Neural cell (in vitro differentiated cells): ENCODE measurements at regions not wholly inside any gene's neighbourhood (a gene's known extent, or its start where the extent isn't known, plus 50 kb on each side); places are given as distances from the start of the nearest gene placed in this dataset.

Source experiments
- H2AFZ ChIP-seq: fragments of 200-600, 300-800 bp; sonication (generic), shearing (Covaris generic); 2 replicates; pipeline ENCODE4 v1.6.0; 2014; ENCODE audit warnings: low read depth, mild to moderate bottlenecking, antibody characterized with exemption, low read length, moderate library complexity
- H3F3A ChIP-seq: fragments of 200-600 bp; shearing (Covaris generic); 2 replicates; pipeline ENCODE4 v1.6.1; 2016; ENCODE audit warnings: mild to moderate bottlenecking, moderate library complexity, mixed read lengths, antibody characterized with exemption, low read length; ENCODE audit not compliant: insufficient read depth, poor library complexity, severe bottlenecking
- H3K27ac ChIP-seq: fragments of 200-600, 300-800 bp; sonication (generic), shearing (Covaris generic); 2 replicates; pipeline ENCODE4 v1.5.1; 2014; ENCODE audit warnings: mild to moderate bottlenecking, low read length, moderate library complexity
- H3K27me3 ChIP-seq: fragments of 300-800, 200-600 bp; sonication (generic), shearing (Covaris generic); 2 replicates; pipeline ENCODE4 v1.6.0; 2014; ENCODE audit warnings: mild to moderate bottlenecking, low read depth, low read length, moderate library complexity; ENCODE audit not compliant: insufficient read depth
- H3K36me3 ChIP-seq: fragments of 300-800, 200-600 bp; sonication (generic), shearing (Covaris generic); 2 replicates; pipeline ENCODE4 v1.5.1; 2014; ENCODE audit warnings: mild to moderate bottlenecking, antibody characterized with exemption, low read length, moderate library complexity; ENCODE audit not compliant: insufficient read depth
- H3K4me2 ChIP-seq: fragments of 300-800, 200-600 bp; sonication (generic), shearing (Covaris generic); 2 replicates; pipeline ENCODE4 v1.6.0; 2014; ENCODE audit warnings: mild to moderate bottlenecking, low read length
- H3K4me3 ChIP-seq: fragments of 300-800, 200-600 bp; sonication (generic), shearing (Covaris generic); 2 replicates; pipeline ENCODE4 v1.5.1; 2014; ENCODE audit warnings: mild to moderate bottlenecking, low read length, moderate library complexity
- H3K79me2 ChIP-seq: fragments of 200-600 bp; shearing (Covaris generic); replicated peaks from 2 replicates; pipeline ENCODE4 v1.6.0; 2014; ENCODE audit warnings: mild to moderate bottlenecking, low read length, moderate library complexity; ENCODE audit not compliant: insufficient read depth
- H3K9ac ChIP-seq: fragments of 300-800, 200-600 bp; sonication (generic), shearing (Covaris generic); 2 replicates; pipeline ENCODE4 v1.6.1; 2016; ENCODE audit warnings: mild to moderate bottlenecking, low read length, mixed read lengths
- H3K9me2 ChIP-seq: fragments of 200-600 bp; shearing (Covaris generic); 2 replicates; pipeline ENCODE4 v1.6.1; 2016; ENCODE audit warnings: mild to moderate bottlenecking, low read length, mixed read lengths; ENCODE audit not compliant: insufficient read depth
- H3K9me3 ChIP-seq: fragments of 200-600, 300-800 bp; sonication (generic), shearing (Covaris generic); 2 replicates; pipeline ENCODE4 v1.6.1; 2016; ENCODE audit warnings: mild to moderate bottlenecking, mixed run types, low read length, moderate library complexity, mixed read lengths
- H4K20me1 ChIP-seq: fragments of 200-600 bp; shearing (Covaris generic); 2 replicates; pipeline ENCODE4 v1.6.1; 2016; ENCODE audit warnings: mild to moderate bottlenecking, mixed run types; ENCODE audit not compliant: insufficient read depth
- CTCF ChIP-seq: fragments of 450-650 bp; IDR thresholded peaks from 2 replicates; pipeline ENCODE4 v1.5.1; 2014; ENCODE audit warnings: antibody characterized with exemption, mild to moderate bottlenecking, moderate library complexity; ENCODE audit not compliant: poor library complexity, severe bottlenecking
- EP300 ChIP-seq: fragments of 450-650 bp; conservative IDR thresholded peaks from 2 replicates; pipeline ENCODE4 v1.6.1; 2014; ENCODE audit warnings: antibody characterized with exemption, mild to moderate bottlenecking, moderate library complexity; ENCODE audit not compliant: poor library complexity, severe bottlenecking
- EZH2 ChIP-seq: fragments of 200-600, 300-800 bp; shearing (Covaris generic), sonication (generic); IDR thresholded peaks from 2 replicates; pipeline ENCODE4 v1.6.1; 2014; ENCODE audit warnings: antibody characterized with exemption, low read length, borderline replicate concordance, mild to moderate bottlenecking; ENCODE audit not compliant: insufficient read depth, poor library complexity, severe bottlenecking
- MXI1 ChIP-seq: fragments of 450-650 bp; conservative IDR thresholded peaks from 2 replicates; pipeline ENCODE4 v1.6.1; 2014; ENCODE audit warnings: antibody characterized with exemption, mild to moderate bottlenecking; ENCODE audit not compliant: poor library complexity, severe bottlenecking
- POLR2AphosphoS5 ChIP-seq: IDR thresholded peaks from 2 replicates; pipeline ENCODE4 v1.6.1; 2012
- RAD21 ChIP-seq: fragments of 450-650 bp; conservative IDR thresholded peaks from 2 replicates; pipeline ENCODE4 v1.6.1; 2014; ENCODE audit warnings: antibody characterized with exemption, mild to moderate bottlenecking, moderate library complexity
- REST ChIP-seq: IDR thresholded peaks from 2 replicates; pipeline ENCODE4 v1.6.1; 2012; ENCODE audit warnings: borderline replicate concordance
- SMC3 ChIP-seq: fragments of 450-650 bp; conservative IDR thresholded peaks from 2 replicates; pipeline ENCODE4 v1.6.1; 2014; ENCODE audit warnings: antibody characterized with exemption, mild to moderate bottlenecking, moderate library complexity; ENCODE audit not compliant: poor library complexity
- TAF1 ChIP-seq: IDR thresholded peaks from 2 replicates; pipeline ENCODE4 v1.6.1; 2012; ENCODE audit warnings: low read depth

- no peaks in the 10 kb centered on the region for H3K36me3 ChIP-seq
- H3K9ac ChIP-seq = no peak overlapping the region
- no peaks in the 10 kb centered on the region for H3K27me3 ChIP-seq
- H3K9me3 ChIP-seq = no peaks in the 10 kb centered on the region
- H3K79me2 ChIP-seq = no peaks in the 10 kb centered on the region
- H4K20me1 ChIP-seq = no peaks in the 10 kb centered on the region
- no peak overlapping the region for H2AFZ ChIP-seq
- no peak overlapping the region for H3K4me3 ChIP-seq
- TF ChIP-seq MXI1 = no peak
- no peak for TF ChIP-seq SMC3
- TF ChIP-seq POLR2AphosphoS5 = no peak
- no peak for TF ChIP-seq EZH2
- TF ChIP-seq TAF1 = no peak
- TF ChIP-seq CTCF = no peak
- TF ChIP-seq RAD21 = no peak
- TF ChIP-seq REST = no peak
- TF ChIP-seq EP300 = no peak
- no peaks in the 10 kb centered on the region for H3K9me2 ChIP-seq
- H3F3A ChIP-seq = no peaks in the 10 kb centered on the region
- H3K27ac ChIP-seq = no peak overlapping the region
- no peak overlapping the region for H3K4me2 ChIP-seq
Measured at GRCh38 chr7:16359216-16359615, 62.1 kb downstream of the CRPPA start.

GRCh38 chr7:16357921-16358320 lies 63.4 kb downstream of the CRPPA start:
- Histone ChIP-seq H4K20me1 (no peaks in the 10 kb centered on the region), H3K9me3 (no peaks in the 10 kb centered on the region), H2AFZ (no peak overlapping the region), H3K79me2 (no peaks in the 10 kb centered on the region), H3K9me2 (no peaks in the 10 kb centered on the region), H3K4me3 (no peak overlapping the region), H3K27me3 (no peaks in the 10 kb centered on the region), H3F3A (no peaks in the 10 kb centered on the region), H3K27ac (no peak overlapping the region), H3K36me3 (no peaks in the 10 kb centered on the region), H3K4me2 (no peak overlapping the region), H3K9ac (no peak overlapping the region)
- TF ChIP-seq MXI1 (no peak), TAF1 (no peak), CTCF (no peak), POLR2AphosphoS5 (no peak), EP300 (no peak), REST (no peak), SMC3 (no peak), RAD21 (no peak), EZH2 (no peak)
